HG03066 (cell line): ENCODE measurements at regions not wholly inside any gene's neighbourhood (a gene's known extent, or its start where the extent isn't known, plus 50 kb on each side); places are given as distances from the start of the nearest gene placed in this dataset.

Experiments
- ATAC-seq: cut with Tn5 transposase; IDR thresholded peaks from one replicate; pipeline ENCODE4 v1.9.1; 2021; ENCODE audit warnings: low read depth; ENCODE audit not compliant: unreplicated experiment

GRCh38 chr18:55866886-55867285, 278.9 kb upstream of the TCF4 start:
- no peak for ATAC-seq

- ATAC-seq, result no peak
Observed at GRCh38 chr18:55866006-55866405, 278.0 kb upstream of the TCF4 start.

DNA sequence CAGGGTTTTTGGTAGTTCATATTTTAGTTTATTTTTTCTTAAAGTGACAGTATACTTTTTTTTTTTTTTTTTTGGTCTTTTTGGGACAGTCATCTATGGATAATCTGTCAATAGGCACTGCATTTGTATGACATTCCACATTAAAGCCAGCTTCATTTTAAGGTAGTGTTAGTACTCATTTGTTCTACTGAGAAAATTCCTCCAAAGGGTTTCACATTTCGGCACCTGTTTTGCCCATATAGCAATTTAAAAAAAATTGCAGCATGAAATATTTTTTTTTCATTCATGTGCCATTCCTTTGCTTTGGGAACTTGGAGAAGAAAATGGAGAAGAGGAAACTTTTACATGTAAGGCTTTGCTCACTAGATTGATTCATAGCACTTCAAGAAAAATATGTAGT, 276.3 kb upstream of the TCF4 start:
- no peak for ATAC-seq

GRCh38 chr18:55863876-55864275, 275.9 kb upstream of the TCF4 start:
- no peak for ATAC-seq

DNA sequence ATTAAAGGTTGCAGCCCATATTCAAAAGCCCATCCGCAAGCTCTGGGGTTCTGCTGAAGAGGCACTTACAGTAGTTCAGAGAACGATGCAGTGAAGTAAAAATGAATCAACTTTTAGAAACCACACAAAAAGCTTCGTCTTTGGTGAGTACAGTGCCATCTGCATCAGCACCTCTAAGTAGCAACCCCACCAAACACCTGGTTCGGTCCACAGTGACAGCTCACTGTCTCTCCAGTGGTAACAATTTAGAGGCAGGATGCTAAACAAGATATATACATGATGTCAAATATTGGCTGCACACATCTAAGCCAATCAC, 275.4 kb upstream of the TCF4 start:
- no peak for ATAC-seq

GRCh38 chr18:55862693-55863390, 274.9 kb upstream of the TCF4 start:
- no peak for ATAC-seq

GRCh38 chr18:55861266-55861665, 273.3 kb upstream of the TCF4 start:
- no peak for ATAC-seq

DNA sequence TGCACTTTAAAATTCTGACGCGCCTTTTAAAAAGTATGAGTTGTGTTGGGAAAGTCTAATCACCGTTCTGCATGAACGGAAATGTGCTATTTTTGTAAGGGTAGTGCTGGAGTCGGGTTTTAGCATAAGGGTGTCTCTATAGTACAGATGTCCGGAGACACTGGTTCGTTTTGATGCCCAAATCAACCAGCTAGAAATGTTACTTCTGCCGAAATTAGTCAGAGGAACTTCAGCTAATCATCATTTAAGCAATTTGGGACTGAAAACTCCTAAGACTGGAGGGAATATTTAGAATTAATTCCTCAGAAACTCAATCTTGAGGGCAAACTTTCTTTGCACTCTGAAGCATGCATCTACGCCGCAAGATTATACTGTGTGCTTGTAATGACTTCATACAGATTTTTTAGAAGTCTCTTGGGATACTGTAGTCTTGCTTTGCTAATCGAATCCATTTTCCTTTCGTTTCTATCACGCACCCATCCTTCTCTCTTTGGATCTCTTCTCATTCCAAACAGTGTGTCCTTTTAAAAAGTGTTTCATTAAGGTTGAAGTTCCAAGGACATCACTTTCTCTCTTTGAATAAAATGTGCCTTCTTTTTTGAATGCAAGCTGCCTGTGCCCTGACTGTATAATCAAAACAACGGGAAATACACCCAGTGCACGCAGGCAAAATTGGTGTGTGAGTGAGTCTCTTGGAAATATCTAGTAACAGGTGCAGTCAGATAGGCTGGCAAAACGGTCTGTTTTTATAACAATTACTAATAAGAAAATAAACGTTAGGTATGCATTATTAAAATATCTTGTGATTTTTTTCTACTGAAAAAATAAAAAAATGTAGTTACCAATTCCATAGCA, 270.9 kb upstream of the TCF4 start:
- ATAC-seq, result no peak

GRCh38 chr18:55857956-55858355, 270.0 kb upstream of the TCF4 start:
- no peak for ATAC-seq

DNA sequence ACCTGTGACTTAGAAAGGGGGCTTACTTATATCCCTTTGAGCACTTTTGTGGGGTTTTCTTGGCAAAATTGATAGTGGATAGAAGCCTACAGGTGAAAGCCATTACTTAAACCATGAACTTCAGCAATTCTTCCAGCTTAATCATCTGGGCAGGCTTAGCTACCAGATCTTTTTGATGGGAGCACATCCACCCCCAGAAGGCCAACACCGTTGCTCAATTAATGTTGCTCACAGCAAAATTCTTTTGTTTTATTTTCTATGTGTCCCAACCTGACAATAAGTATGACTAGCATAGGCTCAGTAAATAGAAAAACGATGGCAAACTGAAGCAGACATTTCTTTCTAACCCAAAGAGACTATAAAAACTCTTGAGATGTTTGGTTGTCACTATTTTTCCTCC, 269.4 kb upstream of the TCF4 start:
- no peak for ATAC-seq

DNA sequence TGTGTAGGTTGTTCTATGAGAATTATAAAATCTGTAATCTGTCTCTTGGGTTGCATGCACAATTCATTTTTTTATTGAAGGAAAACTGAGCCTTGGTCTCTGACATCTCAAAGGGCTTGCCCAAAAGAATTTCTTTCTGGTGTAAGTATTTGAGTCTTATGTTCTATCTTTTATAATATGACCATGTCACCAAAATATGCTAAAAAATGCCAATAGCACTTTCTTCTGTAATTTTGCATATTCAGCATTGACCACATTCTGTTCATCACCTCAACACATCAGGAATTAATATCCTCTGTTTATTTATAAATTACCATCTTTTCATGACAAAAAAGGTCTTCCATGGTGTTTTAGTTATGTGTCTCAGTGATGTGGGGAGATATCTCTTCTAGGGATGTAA, 268.7 kb upstream of the TCF4 start:
- no peak for ATAC-seq

DNA sequence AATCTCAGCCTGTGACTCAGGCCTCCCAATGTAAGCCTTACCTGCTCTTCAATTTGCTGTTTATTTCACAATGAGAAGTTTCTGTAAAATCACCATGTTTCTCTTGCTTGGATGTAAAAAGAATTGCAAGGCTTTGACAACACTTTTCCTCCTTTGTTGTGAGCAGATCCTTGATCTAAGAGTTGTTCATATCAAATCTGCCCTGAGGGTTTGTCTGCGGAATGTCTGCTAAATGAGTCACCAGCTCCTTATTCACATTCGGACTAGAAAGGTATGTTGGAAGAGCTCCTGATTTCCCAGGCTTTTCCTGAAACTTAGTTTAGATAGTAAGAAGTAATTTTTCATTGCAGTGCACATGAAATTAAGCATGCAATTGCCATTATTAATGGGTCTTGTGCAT, 268.2 kb upstream of the TCF4 start:
- no peak for ATAC-seq

GRCh38 chr18:55853268-55853667, 265.3 kb upstream of the TCF4 start:
- ATAC-seq, result no peak

GRCh38 chr18:55850904-55851303, 262.9 kb upstream of the TCF4 start:
- no peak for ATAC-seq

GRCh38 chr18:55849391-55849790, 261.4 kb upstream of the TCF4 start:
- ATAC-seq, result no peak

DNA sequence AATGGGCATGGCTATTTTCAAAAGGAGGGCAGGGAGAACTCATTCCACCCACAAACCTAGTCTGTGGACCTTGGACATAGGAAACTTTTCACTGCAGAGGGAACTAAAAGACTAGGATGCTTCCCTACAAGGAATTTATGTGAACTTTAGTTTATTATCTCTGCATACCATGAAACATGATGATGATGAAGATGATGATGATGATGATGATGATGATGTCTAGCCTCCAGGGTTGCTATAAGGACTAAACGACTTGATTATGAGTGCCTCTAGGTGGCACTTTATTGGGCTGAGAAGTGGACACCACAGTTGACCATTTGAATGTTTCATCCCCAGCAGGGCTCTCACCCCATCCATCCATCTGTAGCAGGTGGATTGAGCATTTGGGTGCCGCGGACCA, 260.0 kb upstream of the TCF4 start:
- ATAC-seq, result no peak

GRCh38 chr18:55845221-55845620, 257.2 kb upstream of the TCF4 start:
- no peak for ATAC-seq

DNA sequence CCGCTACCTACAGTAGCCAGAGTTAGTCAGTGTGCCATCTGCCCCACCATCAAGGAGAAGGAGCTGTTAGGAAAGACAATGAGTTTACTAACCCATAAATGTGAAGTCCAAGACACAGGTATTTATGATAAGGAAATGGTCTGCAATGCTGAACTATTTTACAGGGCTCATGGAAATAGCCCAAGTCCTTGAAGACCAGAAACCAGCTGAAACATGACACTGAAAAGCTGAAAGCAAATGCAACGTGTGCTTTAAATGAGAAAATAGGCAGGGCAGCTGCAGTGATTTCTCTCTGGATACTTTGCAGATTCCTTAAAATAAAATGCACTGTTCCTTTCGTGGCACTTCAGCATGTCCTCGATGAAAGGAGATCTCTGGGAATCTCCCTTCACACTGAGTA, 256.4 kb upstream of the TCF4 start:
- ATAC-seq, result no peak

DNA sequence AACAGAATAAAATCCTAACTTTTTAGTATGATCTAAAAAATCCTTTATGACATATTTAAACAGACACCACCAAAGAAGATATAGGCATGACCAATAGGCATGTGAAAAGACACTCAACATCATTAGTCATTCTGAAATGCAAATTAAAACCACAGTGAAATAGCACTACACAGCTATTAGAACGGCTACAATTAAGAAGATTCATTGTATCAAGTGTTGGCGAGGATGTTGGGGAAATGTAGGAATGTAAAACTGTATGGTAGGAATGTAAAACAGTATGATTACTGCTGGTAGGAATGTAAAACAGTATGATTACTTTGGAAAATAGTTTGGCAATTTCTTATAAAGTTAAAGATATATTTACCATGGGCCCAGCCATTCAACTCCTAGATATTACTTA, 253.3 kb upstream of the TCF4 start:
- no peak for ATAC-seq

DNA sequence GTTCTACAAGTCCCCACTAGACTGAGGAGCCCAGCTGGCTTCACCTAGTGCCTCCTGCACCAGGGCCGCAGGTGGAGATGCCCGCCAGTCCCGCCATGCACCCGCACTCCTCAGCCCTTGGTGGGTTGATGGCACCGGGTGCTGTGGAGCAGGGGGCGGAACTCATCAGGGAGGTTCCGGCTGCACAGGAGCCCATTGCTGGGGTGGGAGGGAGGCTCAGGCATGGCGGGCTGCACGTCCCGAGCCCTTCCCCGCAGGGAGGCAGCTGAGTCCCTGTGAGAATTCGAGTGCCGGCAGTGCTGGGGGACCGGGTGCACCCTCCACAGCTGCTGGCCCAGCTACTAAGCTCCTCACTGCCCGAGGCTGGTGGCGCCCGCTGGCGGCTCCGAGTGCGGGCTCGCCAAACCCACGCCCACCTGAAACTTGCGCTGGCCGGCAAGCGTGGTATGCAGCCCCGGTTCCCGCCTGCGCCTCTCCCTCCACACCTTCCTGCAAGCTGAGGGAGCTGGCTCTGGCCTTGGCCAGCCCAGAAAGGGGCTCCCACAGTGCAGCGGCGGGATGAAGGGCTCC, 252.7 kb upstream of the TCF4 start:
- no peak for ATAC-seq

GRCh38 chr18:55839343-55839742, 251.4 kb upstream of the TCF4 start:
- no peak for ATAC-seq

DNA sequence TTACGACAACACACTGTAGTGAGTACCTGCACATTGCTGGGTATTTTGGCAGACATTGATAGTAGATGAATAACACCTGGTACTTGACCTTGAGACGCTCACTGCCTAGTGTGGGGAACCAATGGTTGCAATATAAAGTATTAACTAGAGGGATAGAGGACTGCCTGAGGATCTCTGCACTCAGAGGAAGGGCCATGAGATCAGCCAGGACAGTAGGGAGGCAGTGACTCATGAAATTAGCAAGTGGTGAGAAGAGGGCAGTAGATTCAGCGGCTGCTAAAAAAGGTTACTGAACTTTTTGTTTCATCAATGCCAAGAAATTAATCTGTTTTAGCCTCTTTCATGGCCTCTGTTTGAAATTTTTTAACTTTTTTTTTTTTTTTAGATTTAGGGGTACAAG, 250.8 kb upstream of the TCF4 start:
- ATAC-seq, result no peak
